GM18499 (cell line): ENCODE measurements at regions not wholly inside any gene's neighbourhood (a gene's known extent, or its start where the extent isn't known, plus 50 kb on each side); places are given as distances from the start of the nearest gene placed in this dataset.

Source experiments
- ATAC-seq: cut with Tn5 transposase; IDR thresholded peaks from one replicate; pipeline ENCODE4 v1.9.1; 2021; ENCODE audit warnings: moderate number of reproducible peaks; ENCODE audit not compliant: insufficient read depth, unreplicated experiment

GRCh38 chr11:80782135-80782885 is 1341.5 kb upstream of the TENM4 start:
- ATAC-seq, result no peak

GRCh38 chr11:80779905-80780605 is 1339.2 kb upstream of the TENM4 start:
- ATAC-seq, result no peak

GRCh38 chr11:80778941-80779340 is 1338.1 kb upstream of the TENM4 start:
- no peak for ATAC-seq

DNA sequence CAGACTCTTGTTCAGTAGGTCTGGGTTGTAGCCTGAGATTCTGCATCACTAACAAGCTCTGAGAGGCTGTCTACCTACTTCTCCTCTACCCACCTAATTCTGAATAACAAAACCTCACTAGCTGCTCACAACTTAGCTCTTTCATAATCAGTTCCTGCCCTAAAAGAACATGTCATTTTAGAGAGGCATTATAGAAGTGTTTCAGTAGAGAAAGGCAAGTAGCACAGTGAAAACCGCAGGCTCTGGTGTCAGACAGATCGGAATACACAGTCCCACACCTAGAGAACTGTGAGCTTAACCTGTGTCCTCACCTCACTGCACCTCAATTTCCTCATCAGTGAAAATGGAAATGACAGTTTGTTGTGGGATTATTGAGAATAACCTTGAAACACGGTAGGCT is 1337.6 kb upstream of the TENM4 start:
- no peak for ATAC-seq

GRCh38 chr11:80773919-80774318 is 1333.1 kb upstream of the TENM4 start:
- ATAC-seq, result no peak

DNA sequence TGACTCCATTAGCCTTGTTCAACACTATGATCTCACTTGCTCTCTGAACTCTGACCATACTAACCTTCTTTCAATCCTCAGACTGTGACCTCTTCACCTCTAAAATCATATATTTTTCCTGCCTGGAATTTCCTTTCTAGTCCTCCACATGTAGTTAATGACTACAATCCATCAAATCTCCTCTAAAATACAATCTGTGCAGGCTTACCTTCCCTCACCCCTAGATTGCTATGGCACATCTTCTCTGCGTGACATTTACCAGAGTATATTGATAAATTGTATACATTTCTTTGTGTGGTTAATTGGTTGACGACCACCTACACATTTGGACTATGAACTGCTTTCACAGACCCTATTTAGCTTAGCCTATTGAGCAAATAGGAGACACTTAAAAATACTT is 1330.2 kb upstream of the TENM4 start:
- no peak for ATAC-seq

DNA sequence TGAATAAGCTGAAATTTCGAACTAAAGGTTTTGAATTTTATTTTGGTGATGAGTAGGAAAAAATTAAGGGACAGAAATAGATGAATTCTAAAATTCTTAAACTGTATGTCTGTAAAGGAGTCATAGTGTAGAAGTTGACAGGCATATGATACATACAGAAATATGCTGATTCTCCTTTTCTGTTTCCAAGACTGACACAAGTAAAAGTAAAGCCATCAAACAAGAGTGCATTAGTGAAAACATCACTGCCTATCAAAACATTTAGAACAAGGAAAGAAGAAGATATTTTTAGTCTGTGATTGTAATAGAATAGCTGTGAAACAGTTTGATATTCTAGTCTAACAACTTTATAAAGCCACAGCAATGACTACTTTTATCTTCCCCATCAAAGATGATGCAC is 1318.0 kb upstream of the TENM4 start:
- ATAC-seq, result no peak

DNA sequence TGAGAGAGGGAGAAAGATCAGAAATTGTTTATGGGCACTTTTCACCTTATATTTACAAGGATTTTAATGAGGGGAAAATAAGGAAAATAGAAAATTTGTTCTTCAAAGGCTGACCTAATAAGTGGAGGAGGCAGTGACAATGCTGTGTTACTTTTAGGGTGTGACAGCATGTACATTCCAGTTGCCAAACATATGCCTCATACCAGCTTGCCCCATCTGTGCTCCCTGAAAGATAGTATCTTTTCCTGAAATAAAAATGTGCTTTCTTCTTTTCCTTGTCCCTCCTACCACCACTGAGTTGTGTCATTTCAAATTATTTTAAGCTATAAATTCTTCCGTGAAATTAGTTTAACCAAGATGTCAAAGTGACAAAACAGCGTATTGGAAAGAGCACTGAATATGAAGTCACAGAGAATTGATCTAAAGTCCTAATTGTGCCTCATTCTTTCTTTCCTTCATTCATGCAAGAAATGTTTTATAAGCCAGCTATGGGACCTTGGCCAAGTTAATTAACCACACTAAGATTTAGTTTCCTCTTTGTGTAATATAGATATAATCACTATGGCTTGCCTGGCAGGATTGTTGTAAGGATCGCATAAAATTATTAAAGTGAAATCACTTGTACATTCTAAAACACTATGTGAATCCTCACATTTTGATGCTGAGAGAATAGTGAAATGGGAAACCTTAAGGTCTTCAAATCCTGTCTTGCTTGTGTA is 1307.5 kb upstream of the TENM4 start:
- ATAC-seq, result no peak

GRCh38 chr11:80746300-80746699 is 1305.5 kb upstream of the TENM4 start:
- ATAC-seq, result no peak

- no peak for ATAC-seq
Measured at GRCh38 chr11:80745416-80745815, 1304.6 kb upstream of the TENM4 start.

GRCh38 chr11:80733790-80734189 is 1293.0 kb upstream of the TENM4 start:
- no peak for ATAC-seq

DNA sequence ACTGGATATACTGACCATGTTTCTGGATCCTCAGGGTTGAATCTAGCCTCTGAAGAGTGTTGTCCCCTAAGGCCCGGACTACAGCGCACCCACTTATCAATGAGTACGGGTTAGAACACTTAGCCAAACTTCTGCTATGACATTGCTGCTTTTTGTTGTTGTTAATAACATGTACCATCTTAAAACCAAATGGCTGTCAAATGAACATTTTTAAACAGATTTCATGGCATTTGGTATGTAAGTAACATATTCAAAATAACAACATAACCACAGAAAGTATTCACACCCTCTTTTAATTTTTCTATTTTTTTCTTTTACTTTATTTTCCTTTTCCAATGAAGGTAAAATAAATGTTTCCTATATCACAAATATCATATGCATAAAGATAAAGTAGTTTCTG is 1292.5 kb upstream of the TENM4 start:
- ATAC-seq, result no peak

- no peak for ATAC-seq
Measured at GRCh38 chr11:80727315-80727714, 1286.5 kb upstream of the TENM4 start.

DNA sequence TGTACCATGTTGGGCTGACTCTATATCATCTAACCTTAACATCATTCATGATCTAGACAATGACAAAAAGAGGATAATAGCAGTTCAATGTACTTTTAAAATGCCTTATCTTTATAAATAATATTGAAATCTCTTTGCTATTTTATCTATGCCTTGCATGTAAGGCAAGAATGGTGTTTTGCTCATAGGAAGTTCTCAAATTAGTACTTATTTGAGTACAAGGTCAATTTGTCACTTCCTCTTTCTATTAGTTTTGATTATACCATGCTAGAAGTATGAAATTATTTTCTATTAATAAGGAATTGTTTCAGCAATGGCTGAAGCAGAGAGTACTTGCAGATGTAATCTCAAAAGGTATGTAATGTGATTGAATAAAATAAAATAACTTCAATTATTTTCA is 1285.4 kb upstream of the TENM4 start:
- no peak for ATAC-seq

DNA sequence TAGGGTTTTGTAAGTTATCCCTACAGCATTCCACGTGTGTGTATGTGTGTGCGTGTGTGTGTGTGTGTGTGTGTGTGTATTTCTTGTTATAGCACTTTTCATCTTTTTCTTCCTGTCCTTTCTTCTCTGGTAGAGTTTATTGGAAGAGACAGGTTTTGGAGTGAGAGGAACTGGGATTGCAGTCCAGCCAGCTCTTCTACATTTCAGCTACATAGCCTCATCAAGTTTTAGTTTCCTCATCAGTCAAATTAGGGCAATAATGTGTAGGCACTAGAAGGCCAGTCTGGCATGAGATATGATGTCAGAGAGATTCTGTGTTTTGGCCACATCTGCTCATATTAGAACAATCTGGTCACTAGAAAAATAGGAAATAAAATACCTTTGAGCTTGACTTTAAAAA is 1283.5 kb upstream of the TENM4 start:
- no peak for ATAC-seq

GRCh38 chr11:80722629-80723028 is 1281.8 kb upstream of the TENM4 start:
- no peak for ATAC-seq

DNA sequence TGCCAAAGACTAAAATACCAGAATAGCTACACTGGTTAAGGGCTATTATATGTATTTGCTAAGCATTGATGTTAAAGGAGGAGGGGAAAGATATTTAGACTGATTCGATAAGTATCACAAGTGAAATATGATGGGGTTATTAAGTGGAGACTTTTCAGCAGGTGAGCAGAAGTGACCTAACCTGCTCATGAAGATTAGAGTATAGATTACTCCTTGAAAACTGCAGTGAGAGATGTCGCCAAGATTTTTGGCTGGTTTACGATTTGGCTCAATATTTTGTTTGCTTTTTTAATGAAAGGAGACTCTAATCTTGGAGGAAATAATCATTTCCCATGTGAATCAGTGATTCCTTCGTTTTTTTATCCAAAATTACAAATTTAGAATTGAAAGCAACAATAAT is 1279.5 kb upstream of the TENM4 start:
- ATAC-seq, result no peak

- ATAC-seq, result no peak
Measured at GRCh38 chr11:80719292-80719646, 1278.4 kb upstream of the TENM4 start.

- ATAC-seq, result no peak
Measured at GRCh38 chr11:80718611-80719291, 1277.9 kb upstream of the TENM4 start.

DNA sequence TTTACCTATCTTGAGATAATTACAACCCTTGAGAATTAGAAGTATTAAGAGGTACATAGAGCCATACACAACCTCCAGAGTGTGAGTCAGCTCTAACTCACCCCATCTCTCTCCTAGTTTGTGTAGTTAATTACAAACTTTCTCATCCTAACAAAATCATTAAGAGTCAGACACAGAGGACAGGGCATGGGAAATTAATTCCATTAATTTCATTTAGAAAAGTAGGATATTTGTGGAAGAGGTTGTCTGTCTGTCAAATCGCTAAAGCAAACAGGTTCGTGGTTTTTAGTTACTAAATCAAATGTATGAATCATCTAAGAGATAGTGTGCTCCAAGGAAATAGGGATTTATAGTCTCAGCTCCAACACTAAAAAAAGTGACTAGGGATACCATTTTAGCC is 1261.4 kb upstream of the TENM4 start:
- no peak for ATAC-seq

DNA sequence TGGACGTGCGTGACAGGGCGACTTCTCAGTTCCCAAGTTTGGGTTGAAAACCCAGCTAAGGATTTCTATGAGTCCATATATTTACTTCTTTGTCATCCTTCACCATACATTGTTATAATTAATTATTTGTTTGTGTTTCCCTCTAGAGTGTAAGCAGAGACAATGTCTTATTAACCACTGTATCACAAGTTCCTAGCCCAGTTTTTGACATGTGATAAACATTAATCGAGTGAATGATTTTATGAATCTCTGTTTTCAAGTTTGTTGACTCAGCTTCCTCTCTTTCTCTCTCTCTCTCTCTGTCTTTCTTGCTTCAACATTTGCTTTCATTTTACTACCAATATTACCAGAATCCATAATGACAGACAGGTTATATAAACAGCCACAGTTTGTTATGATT is 1259.6 kb upstream of the TENM4 start:
- no peak for ATAC-seq
